Aorta (tissue), 5 donors: ENCODE measurements at regions not wholly inside any gene's neighbourhood (a gene's known extent, or its start where the extent isn't known, plus 50 kb on each side); places are given as distances from the start of the nearest gene placed in this dataset.
"Not testable (repeated sequence)": the region's sequence is repeated elsewhere in the genome, so short reads cannot be mapped to it uniquely, and the experiment has no call there.

Experiments used
- ATAC-seq: fragments of 200-7000 bp; cut with Tn5 transposase; one replicate; pipeline ENCODE4 v1.9.1; 2022; ENCODE audit warnings: moderate library complexity; ENCODE audit not compliant: low FRiP score
- DNase-seq, 2 donors: peaks; one replicate each; pipeline ENCODE4 v3.0.0-alpha.2; 2020
- H3K27ac ChIP-seq, 2 donors: one replicate each; pipeline ENCODE4 v1.5.1; 2013; ENCODE audit warnings: low read length in 2 of 2, mild to moderate bottlenecking in 2 of 2, moderate library complexity in 2 of 2, control low read depth in 1 of 2, inconsistent platforms in 1 of 2, low read depth in 1 of 2
- H3K27me3 ChIP-seq, 2 donors: one replicate each; pipeline ENCODE4 v1.6.1; 2013; ENCODE audit warnings: control low read depth in 1 of 2, low read length in 1 of 2, mild to moderate bottlenecking in 1 of 2, moderate library complexity in 1 of 2; ENCODE audit not compliant: insufficient read depth in 2 of 2, control insufficient read depth in 1 of 2
- H3K36me3 ChIP-seq, 2 donors: one replicate each; pipeline ENCODE4 v1.6.1; 2013; ENCODE audit warnings: control low read depth in 1 of 2, low read length in 1 of 2, mild to moderate bottlenecking in 1 of 2; ENCODE audit not compliant: insufficient read depth in 2 of 2, control insufficient read depth in 1 of 2
- H3K4me1 ChIP-seq, 2 donors: one replicate each; pipeline ENCODE4 v1.6.1; 2013; ENCODE audit warnings: low read length in 2 of 2, control low read depth in 1 of 2, mild to moderate bottlenecking in 1 of 2, moderate library complexity in 1 of 2; ENCODE audit not compliant: insufficient read depth in 2 of 2, control insufficient read depth in 1 of 2
- H3K4me3 ChIP-seq, 2 donors: one replicate each; pipeline ENCODE4 v1.5.1; 2013; ENCODE audit warnings: low read length in 2 of 2, control low read depth in 1 of 2, mild to moderate bottlenecking in 1 of 2
- H3K9me3 ChIP-seq: one replicate; pipeline ENCODE4 v1.6.1; 2013; ENCODE audit warnings: mild to moderate bottlenecking, low read length; ENCODE audit not compliant: control insufficient read depth
- WGBS, 2 donors: extraction: QIAGEN DNeasy Blood & Tissue Kit; methylation state at CpG; one replicate each; pipeline ENCODE4 v1.1.7; 2013; 5-methylcytosine and 5-hydroxymethylcytosine counted together
- intact Hi-C, 2 donors: fragments of 100-400 bp; cut with DNase I; formaldehyde crosslinking; loops; one replicate each; pipeline versions ENCODE4 v1.14.2 to v1.15.0; 2022
- donor health status: healthy with polysubstance abuse.
- donor health status: Bipolar disorder and iron deficiency.
- donor health status: DM: no; HTN: no; CAD: no.
- donor health status: DM: no; HTN: no; CAD: no.
- donor health status: DM: yes; HTN: yes; CAD: no.

GRCh38 chr4:94115687-94116086 is 92.0 kb upstream of the SMARCAD1 start:
- Histone ChIP-seq H3K27ac (no peak overlapping the region), H3K4me3 (no peak overlapping the region), H3K9me3 (no peaks in the 10 kb centered on the region), H3K4me1 (no peaks in the 10 kb centered on the region), H3K27me3 (no peaks in the 10 kb centered on the region), H3K36me3 (no peaks in the 10 kb centered on the region)
- WGBS, 2 donors: 60 to 70% methylated on average over 2 of the region's 2 CpGs
- intact Hi-C loops: no loop called here
- ATAC-seq (no peak), DNase-seq (no peak)

GRCh38 chr4:94116842-94117241 is 90.8 kb upstream of the SMARCAD1 start:
- H3K9me3 ChIP-seq: no peaks in the 10 kb centered on the region
- 62 to 72% methylated on average over 2 of the region's 2 CpGs for WGBS, 2 donors
- H3K4me1 ChIP-seq: no peaks in the 10 kb centered on the region
- ATAC-seq (no peak), DNase-seq (no peak)
- intact Hi-C loops: no loop called here
- no peak overlapping the region for H3K4me3 ChIP-seq
- H3K36me3 ChIP-seq: no peaks in the 10 kb centered on the region
- H3K27me3 ChIP-seq: peaks cover 0 to 1% of the 10 kb centered on the region in 2 donors
- H3K27ac ChIP-seq: no peak overlapping the region

- H3K27me3 ChIP-seq: no peaks in the 10 kb centered on the region
- no peaks in the 10 kb centered on the region for H3K4me1 ChIP-seq
- no peaks in the 10 kb centered on the region for H3K9me3 ChIP-seq
- H3K36me3 ChIP-seq: no peaks in the 10 kb centered on the region
- no peak overlapping the region for H3K27ac ChIP-seq
- intact Hi-C loops: no loop called here
- 25 to 30% methylated on average over 4 of the region's 4 CpGs for WGBS, 2 donors
- ATAC-seq: no peak
- no peak overlapping the region for H3K4me3 ChIP-seq
- no peak for DNase-seq
Observed at GRCh38 chr4:94126669-94127068, 81.0 kb upstream of the SMARCAD1 start.

GRCh38 chr4:94127707-94128328 is 79.8 kb upstream of the SMARCAD1 start:
- Histone ChIP-seq H3K4me1 (no peaks in the 10 kb centered on the region), H3K27ac (no peak overlapping the region), H3K9me3 (no peaks in the 10 kb centered on the region), H3K27me3 (no peaks in the 10 kb centered on the region), H3K36me3 (no peaks in the 10 kb centered on the region), H3K4me3 (no peak overlapping the region)
- no peak for DNase-seq
- intact Hi-C loops: no loop called here
- 10% methylated on average over 3 of the region's 3 CpGs for WGBS, 2 donors
- no peak for ATAC-seq

GRCh38 chr4:94131212-94131611 is 76.5 kb upstream of the SMARCAD1 start:
- 38 to 49% methylated on average over 5 of the region's 5 CpGs for WGBS, 2 donors
- ATAC-seq (no peak), DNase-seq (no peak)
- Histone ChIP-seq H3K27ac (no peak overlapping the region), H3K4me3 (no peak overlapping the region), H3K4me1 (no peaks in the 10 kb centered on the region), H3K9me3 (no peaks in the 10 kb centered on the region), H3K27me3 (no peaks in the 10 kb centered on the region), H3K36me3 (no peaks in the 10 kb centered on the region)
- intact Hi-C loops: loop anchor here in 1 of 2 donors (10.0 kb wide), 1 partner anchor 336 kb away; no protein-coding TSS in a partner anchor

GRCh38 chr4:94135701-94136100 is 72.0 kb upstream of the SMARCAD1 start:
- Histone ChIP-seq H3K27me3 (no peaks in the 10 kb centered on the region), H3K4me1 (no peaks in the 10 kb centered on the region), H3K4me3 (no peak overlapping the region), H3K27ac (no peak overlapping the region), H3K9me3 (no peaks in the 10 kb centered on the region), H3K36me3 (no peaks in the 10 kb centered on the region)
- DNase-seq (no peak), ATAC-seq (no peak)
- intact Hi-C loops: loop anchor here in 1 of 2 donors (10.0 kb wide), 1 partner anchor 341 kb away; no protein-coding TSS in a partner anchor
- WGBS, 2 donors: 45 to 46% methylated on average over 1 of the region's 1 CpG

GRCh38 chr4:94139931-94140612 is 67.6 kb upstream of the SMARCAD1 start:
- WGBS, 2 donors: 80 to 81% methylated on average over 11 of the region's 11 CpGs
- Histone ChIP-seq H3K27ac (no peak overlapping the region), H3K9me3 (peaks cover 1% of the 10 kb centered on the region), H3K36me3 (no peaks in the 10 kb centered on the region), H3K4me3 (no peak overlapping the region), H3K27me3 (no peaks in the 10 kb centered on the region), H3K4me1 (no peaks in the 10 kb centered on the region)
- no peak for ATAC-seq
- DNase-seq: no peak
- intact Hi-C loops: loop anchor here in 1 of 2 donors (10.0 kb wide), 1 partner anchor 345 kb away; no protein-coding TSS in a partner anchor

- DNase-seq: no peak
Observed at GRCh38 chr4:94141001-94141400, 66.7 kb upstream of the SMARCAD1 start.

GRCh38 chr4:94148052-94148451 is 59.6 kb upstream of the SMARCAD1 start:
- H3K36me3 ChIP-seq, ATAC-seq, H3K27ac ChIP-seq, DNase-seq, H3K9me3 ChIP-seq, H3K4me1 ChIP-seq, intact Hi-C loops, H3K27me3 ChIP-seq, H3K4me3 ChIP-seq: not testable (repeated sequence)
- 41 to 46% methylated on average over 9 of the region's 9 CpGs for WGBS, 2 donors

More at GRCh38 chr4:94141001-94141400, 66.7 kb upstream of the SMARCAD1 start:
- H3K4me3 ChIP-seq: no peak overlapping the region
- peaks cover 1% of the 10 kb centered on the region for H3K9me3 ChIP-seq
- H3K27me3 ChIP-seq: no peaks in the 10 kb centered on the region
- no peak for ATAC-seq
- no peak overlapping the region for H3K27ac ChIP-seq
- H3K36me3 ChIP-seq: no peaks in the 10 kb centered on the region
- H3K4me1 ChIP-seq: no peaks in the 10 kb centered on the region
- WGBS, 2 donors: 60 to 61% methylated on average over 2 of the region's 2 CpGs
- intact Hi-C loops: no loop called here
